ENCODE measurements at regions not wholly inside any gene's neighbourhood (a gene's known extent, or its start where the extent isn't known, plus 50 kb on each side); places are given as distances from the start of the nearest gene placed in this dataset.

GRCh38 chr12:127006972-127007371 is 1260.0 kb upstream of the TMEM132C start:
- Histone ChIP-seq H2BK20ac (ENCODE audit: low read length) (no peak overlapping the region), H3K79me1 (ENCODE audit: low read depth, low read length) (no peaks in the 10 kb centered on the region), H4K8ac (ENCODE audit: extremely low read depth, insufficient read depth, low read length) (no peak overlapping the region), H3K27me3 (replicated peaks in 1 of 4; ENCODE audit: control insufficient read depth in 3 of 4, extremely low read depth in 1 of 4, insufficient read depth in 3 of 4, low read length in 3 of 4) (no peaks in the 10 kb centered on the region), H2BK12ac (ENCODE audit: low read depth, low read length) (no peak overlapping the region), H4K91ac (replicated peaks; ENCODE audit: insufficient read length, low read length) (no peak overlapping the region), H3K9ac (replicated peaks in 1 of 4; ENCODE audit: extremely low read depth in 1 of 4, low read depth in 3 of 4, low read length in 3 of 4) (no peak overlapping the region; a peak in 1 of 7 replicates), H3K23ac (ENCODE audit: insufficient read length) (no peak overlapping the region), H3K14ac (ENCODE audit: insufficient read length) (no peak overlapping the region), H2BK120ac (replicated peaks; ENCODE audit: low read depth, low read length) (no peak overlapping the region), H2BK5ac (ENCODE audit: low read depth, low read length) (no peak overlapping the region), H4K5ac (ENCODE audit: insufficient read length, low read depth, low read length) (no peak overlapping the region), H2AK5ac (ENCODE audit: low read depth, low read length) (no peak overlapping the region), H3K56ac (replicated peaks; ENCODE audit: insufficient read length, low read depth, low read length) (no peak overlapping the region), H3K4me1 (replicated peaks in 1 of 4; ENCODE audit: control insufficient read depth in 3 of 4, insufficient read depth in 4 of 4, low read length in 3 of 4) (no peaks in the 10 kb centered on the region), H3K27ac (ENCODE audit: low read depth, low read length) (no peak overlapping the region), H3K4me3 (ENCODE audit: extremely low read depth in 1 of 4, insufficient read depth in 2 of 4, low read depth in 3 of 4, low read length in 4 of 4) (no peak overlapping the region), H4K20me1 (replicated peaks in 1 of 2; ENCODE audit: control insufficient read depth in 1 of 2, insufficient read depth in 2 of 2, low read length in 2 of 2) (no peaks in the 10 kb centered on the region), H3K4ac (replicated peaks; ENCODE audit: insufficient read length, low read depth, low read length) (no peak overlapping the region), H3K4me2 (ENCODE audit: insufficient read depth in 1 of 2, low read depth in 2 of 2, low read length in 2 of 2) (no peak overlapping the region), H3K23me2 (ENCODE audit: low read depth, low read length) (no peaks in the 10 kb centered on the region; the same call in 1 of the 2 replicates), H3K9me3 (ENCODE audit: insufficient read depth in 2 of 2, low read depth in 1 of 2, low read length in 1 of 2) (no peaks in the 10 kb centered on the region), H3K36me3 (ENCODE audit: control insufficient read depth in 2 of 4, insufficient read depth in 4 of 4, low read length in 3 of 4) (no peaks in the 10 kb centered on the region), H2AFZ (ENCODE audit: low read length) (no peak overlapping the region), H3K18ac (ENCODE audit: extremely low read depth, low read length) (no peak overlapping the region), H2BK15ac (ENCODE audit: low read length) (no peak overlapping the region), H3K79me2 (ENCODE audit: control insufficient read depth in 1 of 2, insufficient read depth in 2 of 2, low read length in 2 of 2) (no peaks in the 10 kb centered on the region)
- POLR2A ChIA-PET (ENCODE audit: partially characterized antibody), result interaction anchor here (0.6 kb wide), 1 partner anchor 132 kb away, joined by 3 read pairs; no protein-coding TSS in a partner anchor
- 93% methylated on average over 9 of the region's 9 CpGs; no CpG with 5 or more reads in 1 of the 2 experiments for WGBS, 2 experiments (ENCODE audit: extremely low coverage in 1 of 2, insufficient coverage in 1 of 2, insufficient read length in 1 of 2, insufficient replicate concordance in 2 of 2, low coverage in 1 of 2, low lambda C conversion rate in 2 of 2, missing lambda C conversion rate in 1 of 2)
- FAIRE-seq (no peak), DNase-seq (ENCODE audit: low read depth in 1 of 2, low spot score in 2 of 2) (no peak)
- CTCF ChIA-PET (ENCODE audit: partially characterized antibody), result interaction anchor here (1.0 kb wide), 1 partner anchor 286 kb away, joined by 3 read pairs; no protein-coding TSS in a partner anchor
- no peak for TF ChIP-seq E2F6 (IDR thresholded peaks at IDR 0.05)
- TF ChIP-seq USF2 (IDR thresholded peaks at IDR 0.05; ENCODE audit: low read length), result no peak
- TF ChIP-seq SP2 (IDR thresholded peaks at IDR 0.05; ENCODE audit: low read length), result no peak
- no peak for TF ChIP-seq ATF3 (IDR thresholded peaks at IDR 0.05; ENCODE audit: insufficient read depth, low read depth, low read length)
- no peak for TF ChIP-seq POLR2A (IDR thresholded peaks at IDR 0.05; ENCODE audit: control extremely low read depth in 1 of 2, low read depth in 2 of 2, low read length in 2 of 2)
- no peak for TF ChIP-seq HDAC6 (IDR thresholded peaks at IDR 0.05; ENCODE audit: low read depth, low read length)
